OCI-LY1 (cell line): ENCODE measurements at regions not wholly inside any gene's neighbourhood (a gene's known extent, or its start where the extent isn't known, plus 50 kb on each side); places are given as distances from the start of the nearest gene placed in this dataset.

Experiments used
- EZH2 ChIP-seq: fragments of 200-600 bp; sonication (generic), shearing (Covaris generic); IDR thresholded peaks from 2 replicates; pipeline ENCODE4 v1.8.0; 2017; ENCODE audit warnings: borderline replicate concordance, mixed run types, mild to moderate bottlenecking, antibody characterized with exemption, low read length, moderate library complexity, mixed read lengths
- TF ChIP-seq, protein P1 (sequence below): fragments of 200-600 bp; sonication (generic), shearing (Covaris generic); IDR thresholded peaks from 2 replicates; pipeline ENCODE4 v1.5.1; 2017; ENCODE audit warnings: mild to moderate bottlenecking, antibody characterized with exemption, low read length, moderate library complexity, mixed read lengths

- TF ChIP-seq, protein P1, sequence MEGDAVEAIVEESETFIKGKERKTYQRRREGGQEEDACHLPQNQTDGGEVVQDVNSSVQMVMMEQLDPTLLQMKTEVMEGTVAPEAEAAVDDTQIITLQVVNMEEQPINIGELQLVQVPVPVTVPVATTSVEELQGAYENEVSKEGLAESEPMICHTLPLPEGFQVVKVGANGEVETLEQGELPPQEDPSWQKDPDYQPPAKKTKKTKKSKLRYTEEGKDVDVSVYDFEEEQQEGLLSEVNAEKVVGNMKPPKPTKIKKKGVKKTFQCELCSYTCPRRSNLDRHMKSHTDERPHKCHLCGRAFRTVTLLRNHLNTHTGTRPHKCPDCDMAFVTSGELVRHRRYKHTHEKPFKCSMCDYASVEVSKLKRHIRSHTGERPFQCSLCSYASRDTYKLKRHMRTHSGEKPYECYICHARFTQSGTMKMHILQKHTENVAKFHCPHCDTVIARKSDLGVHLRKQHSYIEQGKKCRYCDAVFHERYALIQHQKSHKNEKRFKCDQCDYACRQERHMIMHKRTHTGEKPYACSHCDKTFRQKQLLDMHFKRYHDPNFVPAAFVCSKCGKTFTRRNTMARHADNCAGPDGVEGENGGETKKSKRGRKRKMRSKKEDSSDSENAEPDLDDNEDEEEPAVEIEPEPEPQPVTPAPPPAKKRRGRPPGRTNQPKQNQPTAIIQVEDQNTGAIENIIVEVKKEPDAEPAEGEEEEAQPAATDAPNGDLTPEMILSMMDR = no peak
- no peak for TF ChIP-seq EZH2
Observed at GRCh38 chrX:1932231-1932630, 317.4 kb downstream of the ASMT start.
